ENCODE measurements at regions not wholly inside any gene's neighbourhood (a gene's known extent, or its start where the extent isn't known, plus 50 kb on each side); places are given as distances from the start of the nearest gene placed in this dataset.
"Not testable (repeated sequence)": the region's sequence is repeated elsewhere in the genome, so short reads cannot be mapped to it uniquely, and the experiment has no call there.

DNA sequence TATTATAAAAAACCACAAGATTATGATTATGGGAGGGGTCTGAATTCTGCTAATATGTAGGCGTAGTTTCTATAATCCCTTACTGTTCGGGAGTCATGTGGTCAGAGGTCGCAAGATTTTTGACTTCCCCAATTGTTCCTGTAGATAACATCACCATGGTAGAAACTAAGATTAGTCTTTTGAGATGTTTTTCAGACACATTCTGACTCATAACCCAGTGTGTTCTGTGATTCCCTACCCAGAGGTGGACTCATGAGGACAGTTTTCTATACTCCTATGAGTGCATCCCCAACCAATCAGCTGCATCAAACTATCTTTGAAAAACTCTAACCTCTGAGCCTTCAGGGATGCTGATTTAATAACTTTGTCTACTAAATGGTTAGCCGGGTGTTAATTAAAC lies 175.5 kb downstream of the RFPL4B start:
- DNase-seq, result no peak

DNA sequence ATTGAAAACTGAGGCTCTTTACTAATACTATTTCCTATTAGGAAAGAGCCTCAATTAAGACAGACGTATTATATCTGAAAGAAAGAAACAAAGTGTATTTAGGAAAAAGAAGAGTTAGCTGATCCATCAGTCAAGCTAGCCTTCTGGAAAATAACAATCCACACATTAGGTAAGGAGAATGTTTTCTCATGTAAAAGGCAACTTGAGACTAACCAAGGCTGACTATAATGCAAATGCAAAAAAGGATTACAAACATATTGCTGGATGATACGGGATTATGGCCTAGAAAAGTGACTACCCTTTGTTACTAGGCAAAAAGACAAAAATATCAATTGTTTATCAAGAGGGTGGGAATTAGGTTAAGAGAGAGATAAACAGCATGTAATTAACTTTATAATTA lies 176.9 kb downstream of the RFPL4B start:
- no peak for DNase-seq

DNA sequence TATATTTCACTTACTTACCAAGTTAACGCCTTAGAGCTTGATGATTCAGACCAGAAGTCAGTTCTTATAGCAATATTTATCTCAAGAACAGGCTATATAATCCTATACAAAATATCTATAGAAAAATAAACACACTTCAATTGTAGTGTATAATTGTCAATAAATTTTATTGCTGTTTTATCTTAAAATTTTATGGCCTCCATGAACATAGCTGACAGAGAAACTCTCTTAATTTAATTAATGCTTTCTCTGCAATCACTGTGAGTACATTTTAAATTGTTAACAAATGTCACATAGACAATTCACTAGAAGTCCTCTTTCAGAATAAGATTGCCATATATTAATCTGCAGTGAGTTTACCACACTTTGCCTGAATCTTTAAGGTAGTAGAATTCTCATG lies 178.6 kb downstream of the RFPL4B start:
- DNase-seq, result no peak

- no peak for DNase-seq
Measured at GRCh38 chr6:112526594-112526993, 179.5 kb downstream of the RFPL4B start.

DNA sequence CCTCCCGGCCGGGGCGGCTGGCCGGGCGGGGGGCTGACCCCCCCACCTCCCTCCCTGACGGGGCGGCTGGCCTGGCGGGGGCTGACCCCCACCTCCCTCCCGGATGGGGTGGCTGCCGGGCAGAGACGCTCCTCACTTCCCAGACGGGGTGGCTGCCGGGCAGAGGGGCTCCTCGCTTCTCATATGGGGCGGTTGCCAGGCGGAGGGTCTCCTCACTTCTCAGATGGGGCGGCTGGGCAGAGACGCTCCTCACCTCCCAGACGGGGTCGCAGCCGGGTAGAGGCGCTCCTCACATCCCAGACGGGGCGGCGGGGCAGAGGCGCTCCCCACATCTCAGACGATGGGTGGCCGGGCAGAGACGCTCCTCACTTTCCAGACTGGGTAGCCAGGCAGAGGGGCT lies 181.2 kb downstream of the RFPL4B start:
- DNase-seq, result not testable (repeated sequence)

DNA sequence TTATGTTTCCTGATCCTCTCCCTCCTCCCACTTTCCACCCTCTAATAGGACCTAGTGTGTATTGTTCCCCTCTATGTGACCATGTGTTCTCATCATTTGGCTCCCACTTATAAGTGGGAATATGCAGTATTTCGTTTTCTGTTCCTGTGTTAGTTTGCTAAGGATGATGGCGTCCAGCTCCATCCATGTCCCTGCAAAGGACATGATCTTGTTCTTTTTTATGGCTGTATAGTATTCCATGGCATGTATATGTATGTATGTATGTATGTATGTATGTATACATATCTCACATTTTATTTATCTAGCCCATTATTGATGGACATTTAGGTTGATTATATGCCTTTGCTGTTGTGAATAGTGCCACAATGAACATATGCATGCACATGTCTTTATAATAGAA lies 188.7 kb downstream of the RFPL4B start:
- DNase-seq, result no peak

GRCh38 chr6:112539355-112539754 lies 192.2 kb downstream of the RFPL4B start:
- no peak for DNase-seq

GRCh38 chr6:112541847-112542246 lies 194.7 kb downstream of the RFPL4B start:
- not testable (repeated sequence) for DNase-seq

- DNase-seq, result not testable (repeated sequence)
Measured at GRCh38 chr6:112547321-112548085, 200.4 kb downstream of the RFPL4B start.

GRCh38 chr6:112549749-112550148 lies 202.6 kb downstream of the RFPL4B start:
- no peak for DNase-seq

DNA sequence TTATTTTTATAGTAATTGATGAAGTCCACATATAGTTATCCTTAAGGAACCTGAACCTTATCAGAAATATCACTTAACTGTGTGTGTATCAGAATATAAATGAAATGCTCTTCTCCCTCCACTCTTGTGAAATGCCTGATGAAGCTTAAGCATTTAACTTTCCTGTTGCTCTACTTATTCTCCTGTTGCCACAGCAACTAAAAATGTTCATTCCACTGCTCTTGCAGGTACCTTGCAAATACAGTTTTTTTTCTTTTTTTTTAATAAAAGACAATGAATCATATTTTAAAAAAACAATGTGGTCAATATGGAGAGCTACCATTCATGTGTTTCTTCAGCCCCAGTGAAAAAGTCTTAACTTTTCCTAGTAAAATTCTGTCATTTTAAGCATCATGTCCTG lies 210.3 kb downstream of the RFPL4B start:
- DNase-seq, result no peak

- DNase-seq, result no peak
Measured at GRCh38 chr6:112557961-112558360, 210.8 kb downstream of the RFPL4B start.

GRCh38 chr6:112560651-112561050 lies 213.5 kb downstream of the RFPL4B start:
- DNase-seq, result no peak

GRCh38 chr6:112562301-112563231 lies 215.4 kb downstream of the RFPL4B start:
- no peak for DNase-seq

GRCh38 chr6:112563368-112563767 lies 216.2 kb downstream of the RFPL4B start:
- DNase-seq, result no peak

- no peak for DNase-seq
Measured at GRCh38 chr6:112568066-112568465, 220.9 kb downstream of the RFPL4B start.

DNA sequence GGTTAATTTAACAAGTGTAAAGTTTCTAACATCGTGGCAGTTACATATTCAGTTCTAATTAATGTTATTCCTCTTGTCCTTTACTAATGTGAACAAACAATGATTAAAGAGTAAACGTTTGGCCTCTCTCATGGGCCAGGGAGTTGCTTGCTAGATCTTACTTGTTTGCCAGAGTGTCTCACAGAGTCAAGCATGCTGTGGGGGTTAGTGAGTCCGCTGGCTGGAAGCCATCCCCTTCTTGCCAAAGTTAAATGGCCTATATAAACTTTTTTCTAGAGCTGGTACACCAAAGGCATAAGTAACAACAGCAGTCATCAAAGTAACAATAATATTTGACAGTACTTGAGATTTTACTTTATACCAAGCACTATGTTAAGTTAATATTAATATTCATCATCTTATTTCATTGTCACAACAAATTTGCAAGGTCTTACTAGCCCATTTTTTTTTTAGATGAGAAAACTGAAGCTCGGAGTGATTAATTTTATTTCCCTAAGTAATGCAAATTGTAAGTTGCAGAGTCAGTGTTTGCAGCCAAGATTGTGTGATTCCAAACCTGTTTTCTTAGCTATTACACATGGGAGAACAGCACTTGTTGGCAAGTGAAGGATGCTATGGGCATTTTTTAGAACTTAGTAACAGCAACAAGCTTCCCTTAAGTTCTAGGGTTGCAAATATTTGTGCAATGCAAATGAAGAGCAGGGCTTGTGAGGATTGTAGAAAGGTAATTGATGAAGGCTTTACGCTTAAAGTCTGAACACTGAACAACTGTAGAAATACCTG lies 224.5 kb downstream of the RFPL4B start:
- DNase-seq, result no peak

GRCh38 chr6:112574190-112574589 lies 227.1 kb downstream of the RFPL4B start:
- no peak for DNase-seq

DNA sequence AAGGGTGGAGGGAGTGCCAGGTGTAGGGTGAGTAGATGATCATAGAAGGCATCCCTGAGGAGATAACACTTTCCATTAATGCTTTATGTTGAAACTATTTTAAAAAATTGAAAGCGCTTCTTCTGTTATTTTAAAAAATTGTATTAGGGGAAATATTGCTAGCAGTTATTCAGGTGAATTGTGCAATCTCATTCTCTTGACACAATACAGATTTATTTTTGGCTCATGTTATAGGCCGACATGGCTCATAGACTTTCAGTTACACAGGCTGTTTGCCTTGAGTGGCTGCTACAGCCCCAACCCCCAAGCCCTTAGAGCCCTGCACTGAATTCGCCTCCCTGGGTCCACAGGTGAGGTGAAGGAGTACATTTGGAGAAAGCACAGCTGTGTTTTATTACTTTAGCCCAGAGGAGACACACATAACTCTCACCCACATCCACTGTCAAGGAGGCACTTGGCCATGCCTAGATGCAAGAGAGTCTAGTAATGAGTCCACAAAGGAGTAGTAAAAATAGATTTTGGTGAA lies 228.2 kb downstream of the RFPL4B start:
- no peak for DNase-seq

DNA sequence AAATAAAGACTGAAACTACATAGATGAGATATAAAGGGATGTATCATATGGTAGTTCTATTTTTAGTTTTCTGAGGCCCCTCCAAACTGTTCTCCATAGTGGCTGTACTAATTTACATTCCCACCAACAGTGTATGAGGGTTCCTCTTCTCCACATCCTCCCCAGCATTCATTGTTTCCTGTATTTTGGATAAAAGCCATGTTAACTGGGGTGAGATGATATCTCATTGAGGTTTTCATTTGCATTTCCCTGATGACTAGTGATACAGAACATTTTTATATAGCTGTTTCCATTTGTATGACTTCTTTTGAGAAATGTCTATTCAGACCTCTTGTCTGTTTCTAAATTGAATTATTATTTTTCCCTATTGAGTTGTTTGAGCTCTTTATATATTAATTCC lies 229.3 kb downstream of the RFPL4B start:
- no peak for DNase-seq

GRCh38 chr6:112579601-112580000 lies 232.5 kb downstream of the RFPL4B start:
- DNase-seq, result no peak

GRCh38 chr6:112581015-112581414 lies 233.9 kb downstream of the RFPL4B start:
- no peak for DNase-seq

DNA sequence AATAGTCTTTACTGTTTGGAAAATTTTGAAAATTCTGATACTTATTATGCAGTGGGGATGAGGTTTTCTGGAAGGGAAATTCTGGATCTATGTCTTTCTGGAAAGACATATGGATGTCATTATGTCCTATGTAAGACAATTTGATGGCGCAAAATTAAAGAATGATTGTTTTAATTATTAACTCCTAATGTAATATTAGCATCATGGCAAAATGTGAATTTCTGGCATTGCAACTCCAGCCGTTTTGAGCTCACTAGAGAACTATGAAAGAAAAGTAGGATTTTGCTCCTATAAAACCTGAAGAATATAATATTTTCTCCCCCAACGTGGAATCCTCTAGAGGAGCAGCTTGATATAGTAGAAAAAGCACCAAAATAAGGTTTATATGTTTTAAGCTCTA lies 243.2 kb downstream of the RFPL4B start:
- no peak for DNase-seq
